PC-9 (cell line): ENCODE measurements at regions not wholly inside any gene's neighbourhood (a gene's known extent, or its start where the extent isn't known, plus 50 kb on each side); places are given as distances from the start of the nearest gene placed in this dataset.

Source experiments
- CTCF ChIP-seq: fragments of 200-600 bp; sonication (generic); conservative IDR thresholded peaks from 2 replicates; pipeline ENCODE4 v1.6.1; 2017; ENCODE audit warnings: mixed run types, antibody characterized with exemption, mild to moderate bottlenecking, moderate library complexity
- EZH2 ChIP-seq: fragments of 200-600 bp; sonication (generic); IDR thresholded peaks from 2 replicates; pipeline ENCODE4 v1.8.0; 2017; ENCODE audit warnings: antibody characterized with exemption, low read depth

GRCh38 chr5:3925022-3925421, 329.4 kb downstream of the IRX1 start:
- TF ChIP-seq CTCF, result no peak
- no peak for TF ChIP-seq EZH2
